ENCODE measurements at regions not wholly inside any gene's neighbourhood (a gene's known extent, or its start where the extent isn't known, plus 50 kb on each side); places are given as distances from the start of the nearest gene placed in this dataset.

DNA sequence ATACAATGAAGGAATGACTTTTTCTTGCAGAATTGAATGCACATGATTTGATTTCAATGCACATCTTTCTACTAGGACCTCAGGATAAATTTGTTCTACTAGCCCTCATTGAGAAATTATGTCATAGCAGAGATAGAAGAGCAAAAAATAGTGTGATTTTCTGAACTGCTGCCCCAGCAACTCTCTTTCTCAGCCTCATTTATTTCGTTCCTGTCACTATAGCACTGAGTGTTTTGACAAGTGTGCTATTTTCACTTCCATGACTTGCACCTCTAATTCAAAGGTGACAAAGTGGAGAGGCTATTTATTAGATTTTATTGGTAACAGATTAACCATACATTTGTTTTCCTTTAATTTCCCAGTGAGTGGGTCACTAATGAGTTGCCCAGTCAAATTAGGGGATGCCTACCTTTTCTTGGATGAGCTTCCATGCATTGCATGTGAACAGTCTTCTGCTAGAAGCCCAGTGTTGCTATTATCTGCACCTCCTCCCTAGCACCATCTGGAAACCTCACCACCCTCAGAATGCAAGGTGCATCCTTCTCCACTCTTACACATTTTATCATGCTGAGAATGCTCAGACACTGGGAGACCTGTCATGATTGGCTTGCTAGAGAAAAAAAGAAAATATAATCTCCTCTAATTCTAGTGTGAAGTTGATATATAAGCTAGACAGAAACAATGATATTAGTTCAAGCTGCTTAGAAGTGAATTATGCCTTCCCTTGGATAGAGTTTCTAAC is 119.6 kb upstream of the CTTNBP2 start:
- Mint-ChIP-seq H3K4me1 (peaks cover 6% of the 10 kb centered on the region), H3K27me3 (ENCODE audit: insufficient read depth) (no peaks in the 10 kb centered on the region), H3K27ac (no peak overlapping the region), H3K36me3 (ENCODE audit: low read depth) (no peaks in the 10 kb centered on the region), H3K4me3 (no peak overlapping the region), H3K9me3 (peaks cover 2% of the 10 kb centered on the region)
- Histone ChIP-seq H3K36me3 (ENCODE audit: control insufficient read depth, insufficient read depth, low read length) (no peaks in the 10 kb centered on the region), H3K9ac (ENCODE audit: extremely low read depth, low read length, poor library complexity, severe bottlenecking) (no peak overlapping the region), H3K27me3 (ENCODE audit: control insufficient read depth, insufficient read depth, low read length, poor library complexity, severe bottlenecking) (no peaks in the 10 kb centered on the region), H3K27ac (ENCODE audit: low read depth, low read length) (no peak overlapping the region), H3K4me3 (ENCODE audit: low read length) (peak overlapping the region; percentile 39), H3K9me3 (ENCODE audit: control insufficient read depth, low read length) (no peaks in the 10 kb centered on the region), H3K4me1 (ENCODE audit: control insufficient read depth, insufficient read depth, low read length) (no peaks in the 10 kb centered on the region)
- WGBS, 2 experiments (ENCODE audit: insufficient coverage in 1 of 2, insufficient read length in 1 of 2): 83 to 89% methylated on average over 1 of the region's 1 CpG
- TF ChIP-seq, protein P1, sequence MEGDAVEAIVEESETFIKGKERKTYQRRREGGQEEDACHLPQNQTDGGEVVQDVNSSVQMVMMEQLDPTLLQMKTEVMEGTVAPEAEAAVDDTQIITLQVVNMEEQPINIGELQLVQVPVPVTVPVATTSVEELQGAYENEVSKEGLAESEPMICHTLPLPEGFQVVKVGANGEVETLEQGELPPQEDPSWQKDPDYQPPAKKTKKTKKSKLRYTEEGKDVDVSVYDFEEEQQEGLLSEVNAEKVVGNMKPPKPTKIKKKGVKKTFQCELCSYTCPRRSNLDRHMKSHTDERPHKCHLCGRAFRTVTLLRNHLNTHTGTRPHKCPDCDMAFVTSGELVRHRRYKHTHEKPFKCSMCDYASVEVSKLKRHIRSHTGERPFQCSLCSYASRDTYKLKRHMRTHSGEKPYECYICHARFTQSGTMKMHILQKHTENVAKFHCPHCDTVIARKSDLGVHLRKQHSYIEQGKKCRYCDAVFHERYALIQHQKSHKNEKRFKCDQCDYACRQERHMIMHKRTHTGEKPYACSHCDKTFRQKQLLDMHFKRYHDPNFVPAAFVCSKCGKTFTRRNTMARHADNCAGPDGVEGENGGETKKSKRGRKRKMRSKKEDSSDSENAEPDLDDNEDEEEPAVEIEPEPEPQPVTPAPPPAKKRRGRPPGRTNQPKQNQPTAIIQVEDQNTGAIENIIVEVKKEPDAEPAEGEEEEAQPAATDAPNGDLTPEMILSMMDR (conservative IDR thresholded peaks at IDR 0.05): no peak
- no peak for DNase-seq

DNA sequence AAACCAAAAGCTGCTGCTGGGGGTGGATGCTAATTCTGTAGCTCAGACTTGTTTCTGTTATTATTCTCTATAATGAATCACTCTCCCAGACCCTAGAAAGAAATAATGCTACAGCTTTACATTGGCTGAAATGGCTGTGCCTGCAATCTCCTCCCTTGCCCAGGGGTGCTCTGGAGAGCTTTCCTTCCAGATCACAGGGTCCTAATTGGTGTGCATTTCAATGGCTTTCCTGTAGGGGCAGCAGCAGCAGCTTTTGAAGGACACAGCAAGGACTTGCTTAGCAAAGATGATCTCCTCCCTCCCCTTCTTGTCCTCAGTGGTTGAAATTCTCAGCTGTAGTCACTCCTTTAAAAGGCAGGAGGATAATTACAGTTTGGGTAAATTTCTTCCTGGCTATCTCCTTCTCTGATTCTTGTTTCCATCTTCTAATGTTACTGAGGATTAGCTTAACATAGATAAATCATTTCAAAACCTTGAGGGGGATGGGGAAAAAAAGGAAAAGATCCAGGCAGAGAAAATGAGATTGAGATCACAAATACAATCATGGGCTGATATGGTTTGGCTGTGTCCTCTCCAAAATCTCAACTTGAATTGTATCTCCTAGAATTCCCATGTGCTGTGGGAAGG is 120.2 kb upstream of the CTTNBP2 start:
- H3K4me1 Mint-ChIP-seq: peaks cover 8% of the 10 kb centered on the region
- peak; percentile 93 for DNase-seq
- no peak overlapping the region for H3K27ac Mint-ChIP-seq
- no peak overlapping the region for H3K27ac ChIP-seq (ENCODE audit: low read depth, low read length)
- H3K9me3 ChIP-seq (ENCODE audit: control insufficient read depth, low read length): no peaks in the 10 kb centered on the region
- H3K36me3 Mint-ChIP-seq (ENCODE audit: low read depth): no peaks in the 10 kb centered on the region
- TF ChIP-seq, protein P1 (conservative IDR thresholded peaks at IDR 0.05): peak; percentile 84
- H3K9me3 Mint-ChIP-seq: peaks cover 2% of the 10 kb centered on the region
- H3K36me3 ChIP-seq (ENCODE audit: control insufficient read depth, insufficient read depth, low read length): no peaks in the 10 kb centered on the region
- no peaks in the 10 kb centered on the region for H3K27me3 ChIP-seq (ENCODE audit: control insufficient read depth, insufficient read depth, low read length, poor library complexity, severe bottlenecking)
- no peaks in the 10 kb centered on the region for H3K4me1 ChIP-seq (ENCODE audit: control insufficient read depth, insufficient read depth, low read length)
- H3K27me3 Mint-ChIP-seq (ENCODE audit: insufficient read depth): no peaks in the 10 kb centered on the region
- peak overlapping the region; percentile 39 for H3K4me3 ChIP-seq (ENCODE audit: low read length)
- no peak overlapping the region for H3K9ac ChIP-seq (ENCODE audit: extremely low read depth, low read length, poor library complexity, severe bottlenecking)
- no peak overlapping the region for H3K4me3 Mint-ChIP-seq

DNA sequence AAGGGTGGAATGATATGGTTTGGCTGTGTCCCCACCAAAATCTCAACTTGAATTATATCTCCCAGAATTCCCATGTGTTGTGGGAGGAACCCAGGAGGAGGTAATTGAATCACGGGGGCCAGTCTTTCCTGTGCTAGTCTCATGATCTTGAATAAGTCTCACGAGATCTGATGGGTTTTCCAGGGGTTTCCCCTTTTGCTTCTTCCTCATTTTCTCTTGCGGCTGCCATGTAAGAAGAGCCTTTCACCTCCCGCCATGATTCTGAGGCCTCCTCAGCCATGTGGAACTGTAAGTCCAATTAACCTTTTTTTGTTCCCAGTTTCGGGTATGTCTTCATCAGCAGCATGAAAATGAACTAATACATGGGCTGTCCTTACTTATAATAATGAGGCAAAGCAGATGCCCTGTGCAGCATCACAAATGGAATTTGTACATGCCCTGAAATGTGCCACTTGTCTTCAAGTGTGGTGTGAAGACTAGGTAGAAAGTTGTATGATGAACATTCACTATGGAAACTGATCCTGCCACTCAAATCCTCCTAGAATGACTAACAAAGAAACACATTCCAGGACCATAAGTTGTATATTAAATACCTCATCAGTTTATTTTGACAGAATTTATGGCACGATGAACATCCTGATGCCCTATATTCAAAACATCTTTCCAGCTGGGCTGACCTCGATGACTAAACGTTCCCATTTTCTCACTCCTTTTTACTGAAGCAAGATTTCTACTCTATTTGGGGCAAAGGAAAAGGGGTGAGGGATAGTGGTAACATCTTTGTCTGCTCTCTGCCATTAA is 122.8 kb upstream of the CTTNBP2 start:
- H3K9ac ChIP-seq (ENCODE audit: extremely low read depth, low read length, poor library complexity, severe bottlenecking): no peak overlapping the region
- Mint-ChIP-seq H3K27me3 (ENCODE audit: insufficient read depth) (no peaks in the 10 kb centered on the region), H3K9me3 (peaks cover 2% of the 10 kb centered on the region), H3K27ac (no peak overlapping the region), H3K4me3 (no peak overlapping the region), H3K36me3 (ENCODE audit: low read depth) (no peaks in the 10 kb centered on the region), H3K4me1 (peaks cover 11% of the 10 kb centered on the region)
- TF ChIP-seq, protein P1 (conservative IDR thresholded peaks at IDR 0.05): no peak
- DNase-seq: no peak
- H3K4me1 ChIP-seq (ENCODE audit: control insufficient read depth, insufficient read depth, low read length): no peaks in the 10 kb centered on the region
- H3K36me3 ChIP-seq (ENCODE audit: control insufficient read depth, insufficient read depth, low read length): no peaks in the 10 kb centered on the region
- H3K27ac ChIP-seq (ENCODE audit: low read depth, low read length): no peak overlapping the region
- H3K27me3 ChIP-seq (ENCODE audit: control insufficient read depth, insufficient read depth, low read length, poor library complexity, severe bottlenecking): no peaks in the 10 kb centered on the region
- H3K4me3 ChIP-seq (ENCODE audit: low read length): no peak overlapping the region
- 94 to 95% methylated on average over 6 to 8 of the region's 8 CpGs for WGBS, 2 experiments (ENCODE audit: insufficient coverage in 1 of 2, insufficient read length in 1 of 2)
- no peaks in the 10 kb centered on the region for H3K9me3 ChIP-seq (ENCODE audit: control insufficient read depth, low read length)
